Ishikawa (cell line): ENCODE measurements at regions not wholly inside any gene's neighbourhood (a gene's known extent, or its start where the extent isn't known, plus 50 kb on each side); places are given as distances from the start of the nearest gene placed in this dataset.

Experiments used
- CEBPB ChIP-seq: IDR thresholded peaks from 2 replicates; pipeline ENCODE4 v1.6.1; 2012
- CREB1 ChIP-seq: IDR thresholded peaks from 2 replicates; pipeline ENCODE4 v1.6.1; 2012; ENCODE audit warnings: low read depth
- EGR1 ChIP-seq: IDR thresholded peaks from 2 replicates; pipeline ENCODE4 v1.6.1; 2012
- EP300 ChIP-seq: IDR thresholded peaks from 2 replicates; pipeline ENCODE4 v1.6.1; 2012; ENCODE audit warnings: borderline replicate concordance
- RAD21 ChIP-seq: IDR thresholded peaks from 2 replicates; pipeline ENCODE4 v1.6.1; 2012; ENCODE audit warnings: low read depth
- TAF1 ChIP-seq: IDR thresholded peaks from 2 replicates; pipeline ENCODE4 v1.6.1; 2012; ENCODE audit warnings: low read depth, mild to moderate bottlenecking
- TCF12 ChIP-seq: IDR thresholded peaks from 2 replicates; pipeline ENCODE4 v1.6.1; 2012; ENCODE audit warnings: low read depth
- TEAD4 ChIP-seq: IDR thresholded peaks from 2 replicates; pipeline ENCODE4 v1.6.1; 2012
- USF1 ChIP-seq: IDR thresholded peaks from 2 replicates; pipeline ENCODE4 v1.6.1; 2012
- YY1 ChIP-seq: IDR thresholded peaks from 2 replicates; pipeline ENCODE4 v1.6.1; 2012; ENCODE audit warnings: low read depth
- TF ChIP-seq, protein P1 (sequence below): IDR thresholded peaks from 2 replicates; pipeline ENCODE4 v1.6.1; 2012; ENCODE audit warnings: low read depth, mild to moderate bottlenecking
- TF ChIP-seq, protein P2 (sequence below): IDR thresholded peaks from 2 replicates; pipeline ENCODE4 v1.6.1; 2012

- TF ChIP-seq, protein P1, sequence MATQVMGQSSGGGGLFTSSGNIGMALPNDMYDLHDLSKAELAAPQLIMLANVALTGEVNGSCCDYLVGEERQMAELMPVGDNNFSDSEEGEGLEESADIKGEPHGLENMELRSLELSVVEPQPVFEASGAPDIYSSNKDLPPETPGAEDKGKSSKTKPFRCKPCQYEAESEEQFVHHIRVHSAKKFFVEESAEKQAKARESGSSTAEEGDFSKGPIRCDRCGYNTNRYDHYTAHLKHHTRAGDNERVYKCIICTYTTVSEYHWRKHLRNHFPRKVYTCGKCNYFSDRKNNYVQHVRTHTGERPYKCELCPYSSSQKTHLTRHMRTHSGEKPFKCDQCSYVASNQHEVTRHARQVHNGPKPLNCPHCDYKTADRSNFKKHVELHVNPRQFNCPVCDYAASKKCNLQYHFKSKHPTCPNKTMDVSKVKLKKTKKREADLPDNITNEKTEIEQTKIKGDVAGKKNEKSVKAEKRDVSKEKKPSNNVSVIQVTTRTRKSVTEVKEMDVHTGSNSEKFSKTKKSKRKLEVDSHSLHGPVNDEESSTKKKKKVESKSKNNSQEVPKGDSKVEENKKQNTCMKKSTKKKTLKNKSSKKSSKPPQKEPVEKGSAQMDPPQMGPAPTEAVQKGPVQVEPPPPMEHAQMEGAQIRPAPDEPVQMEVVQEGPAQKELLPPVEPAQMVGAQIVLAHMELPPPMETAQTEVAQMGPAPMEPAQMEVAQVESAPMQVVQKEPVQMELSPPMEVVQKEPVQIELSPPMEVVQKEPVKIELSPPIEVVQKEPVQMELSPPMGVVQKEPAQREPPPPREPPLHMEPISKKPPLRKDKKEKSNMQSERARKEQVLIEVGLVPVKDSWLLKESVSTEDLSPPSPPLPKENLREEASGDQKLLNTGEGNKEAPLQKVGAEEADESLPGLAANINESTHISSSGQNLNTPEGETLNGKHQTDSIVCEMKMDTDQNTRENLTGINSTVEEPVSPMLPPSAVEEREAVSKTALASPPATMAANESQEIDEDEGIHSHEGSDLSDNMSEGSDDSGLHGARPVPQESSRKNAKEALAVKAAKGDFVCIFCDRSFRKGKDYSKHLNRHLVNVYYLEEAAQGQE: no peak
- TF ChIP-seq TEAD4 (no peak), TAF1 (no peak), RAD21 (no peak), CREB1 (no peak), EP300 (no peak), USF1 (no peak), YY1 (no peak), CEBPB (no peak), TCF12 (no peak), EGR1 (no peak)
- TF ChIP-seq, protein P2, sequence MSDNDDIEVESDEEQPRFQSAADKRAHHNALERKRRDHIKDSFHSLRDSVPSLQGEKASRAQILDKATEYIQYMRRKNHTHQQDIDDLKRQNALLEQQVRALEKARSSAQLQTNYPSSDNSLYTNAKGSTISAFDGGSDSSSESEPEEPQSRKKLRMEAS: no peak
Measured at GRCh38 chr1:168964478-168964877, 142.0 kb upstream of the ATP1B1 start.
